D341Med (cell line): ENCODE measurements at regions not wholly inside any gene's neighbourhood (a gene's known extent, or its start where the extent isn't known, plus 50 kb on each side); places are given as distances from the start of the nearest gene placed in this dataset.

Experiments
- DNase-seq: peaks from one replicate; pipeline ENCODE4 v3.0.0; 2012; ENCODE audit warnings: low spot score

DNA sequence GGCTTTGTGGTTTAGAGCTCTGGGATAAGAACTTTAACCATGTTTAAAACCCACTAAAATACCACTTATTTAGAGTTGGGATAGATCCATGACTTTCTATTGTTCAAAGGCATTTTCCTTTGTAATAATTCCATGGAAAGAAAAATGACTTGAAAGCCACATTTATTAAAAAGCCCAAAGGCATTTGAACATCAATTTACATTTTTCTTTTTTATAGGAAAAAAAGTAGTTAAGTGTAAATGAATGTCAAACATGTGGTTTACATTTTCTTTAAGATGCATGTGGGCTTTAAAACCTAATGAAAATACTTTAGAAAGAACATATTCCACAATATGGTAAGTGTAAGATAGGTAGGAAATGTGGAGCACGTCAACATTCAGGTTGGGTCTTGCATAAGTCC is 443.2 kb downstream of the TOX3 start:
- no peak for DNase-seq

GRCh38 chr16:52101246-52101645 is 445.7 kb downstream of the TOX3 start:
- no peak for DNase-seq

DNA sequence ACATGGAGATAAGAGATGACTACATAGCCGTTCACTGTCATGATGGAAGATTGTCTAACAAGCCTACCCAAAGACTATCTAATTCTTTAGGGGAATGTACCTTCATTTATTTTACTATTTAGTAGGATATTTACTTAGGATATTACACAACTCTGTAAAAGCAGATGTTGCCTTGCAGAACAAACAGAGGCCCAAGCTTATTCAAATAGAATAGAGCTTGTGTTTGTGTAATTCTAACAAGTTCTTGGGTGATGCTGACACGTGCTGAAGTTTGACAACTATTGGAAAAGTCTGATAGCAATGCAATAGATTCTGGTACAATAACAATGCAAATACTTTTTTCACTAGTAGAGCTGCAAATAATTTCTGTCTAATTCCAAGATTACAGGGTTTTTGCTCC is 447.6 kb downstream of the TOX3 start:
- DNase-seq, result no peak

DNA sequence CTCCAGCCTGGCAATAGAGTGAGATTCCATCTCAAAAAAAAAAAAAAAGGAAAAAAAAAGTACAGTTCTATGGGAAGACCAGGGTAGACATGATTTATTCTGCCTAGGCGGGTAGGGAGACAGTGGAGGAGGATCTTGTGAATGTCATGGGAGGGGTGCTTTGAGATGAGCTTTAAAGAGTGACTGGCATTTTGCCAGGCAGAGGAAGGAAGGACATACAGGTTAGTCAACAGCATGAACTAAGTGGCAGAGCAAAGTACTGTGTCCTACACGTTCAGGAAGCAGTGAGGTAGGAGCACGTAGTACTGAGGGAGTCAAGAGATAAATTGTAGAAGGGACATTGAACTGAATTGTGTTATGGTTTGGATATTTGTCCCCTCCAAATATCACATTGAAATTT is 451.5 kb downstream of the TOX3 start:
- DNase-seq, result no peak

DNA sequence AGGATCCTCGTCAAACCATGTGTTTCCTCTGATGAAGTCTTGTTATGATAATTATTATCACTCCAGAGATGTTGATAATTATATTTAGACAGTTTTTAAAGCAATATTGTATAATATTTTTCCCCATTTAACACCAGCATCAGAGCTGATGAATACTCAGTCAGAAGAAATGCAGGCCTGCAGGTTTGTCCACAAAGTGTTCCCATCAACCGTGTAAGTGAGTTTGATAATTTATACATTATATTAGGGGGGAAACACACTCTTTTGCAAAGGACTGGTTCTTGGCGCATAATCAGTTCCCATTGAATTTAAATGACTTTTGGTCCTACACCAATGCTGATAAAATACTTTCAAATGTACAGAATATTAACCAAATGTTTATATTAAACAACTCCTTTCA is 454.8 kb downstream of the TOX3 start:
- DNase-seq, result no peak

- DNase-seq, result no peak
These were observed 456.9 kb downstream of the TOX3 start for GRCh38 chr16:52090080-52090479.

- DNase-seq, result no peak
These were observed 457.5 kb downstream of the TOX3 start for GRCh38 chr16:52089476-52089875.

GRCh38 chr16:52086901-52087300 is 460.0 kb downstream of the TOX3 start:
- DNase-seq, result no peak

DNA sequence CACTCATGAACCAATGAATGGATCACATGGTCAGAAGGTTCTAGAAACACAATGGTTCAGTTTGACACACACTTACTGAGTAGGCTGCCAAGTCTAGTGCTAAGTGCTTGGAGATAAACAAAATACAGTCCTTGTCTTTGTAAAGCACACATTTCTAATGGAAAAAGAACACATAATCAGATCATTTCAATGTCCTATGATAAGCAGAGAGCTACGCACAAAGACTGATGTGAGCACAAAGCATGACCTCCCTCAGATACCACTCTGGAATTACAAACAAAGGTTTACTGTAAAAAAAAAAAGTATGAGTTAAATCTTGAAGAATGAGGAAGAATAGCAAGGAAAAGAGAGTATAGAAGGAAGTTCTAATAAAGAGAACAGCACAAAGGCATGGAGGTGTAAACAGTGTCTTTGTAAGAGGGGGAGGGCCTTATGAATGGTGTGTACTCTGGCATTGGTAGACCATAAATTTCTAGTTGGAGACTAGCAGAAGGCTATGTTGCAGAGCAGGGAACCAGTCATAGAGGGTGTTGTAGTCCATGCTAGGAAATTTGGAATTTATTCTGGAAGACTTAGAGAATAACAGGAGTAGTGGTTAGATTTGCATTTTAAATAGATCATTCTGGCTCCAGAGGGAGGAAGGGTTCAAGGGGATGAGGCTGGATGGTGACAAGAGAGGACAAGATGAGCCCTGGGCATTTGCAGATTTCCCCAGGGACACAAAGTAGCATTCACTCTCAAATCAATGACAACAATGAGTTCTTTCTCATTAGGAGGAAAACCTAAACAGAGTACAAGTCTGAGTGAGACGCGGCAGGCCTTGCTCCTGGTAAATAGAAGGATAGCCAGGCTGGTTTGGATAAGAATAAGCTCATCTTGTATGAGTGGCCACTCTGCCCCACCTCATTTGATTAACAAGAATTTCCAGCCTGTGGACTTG is 468.0 kb downstream of the TOX3 start:
- no peak for DNase-seq

DNA sequence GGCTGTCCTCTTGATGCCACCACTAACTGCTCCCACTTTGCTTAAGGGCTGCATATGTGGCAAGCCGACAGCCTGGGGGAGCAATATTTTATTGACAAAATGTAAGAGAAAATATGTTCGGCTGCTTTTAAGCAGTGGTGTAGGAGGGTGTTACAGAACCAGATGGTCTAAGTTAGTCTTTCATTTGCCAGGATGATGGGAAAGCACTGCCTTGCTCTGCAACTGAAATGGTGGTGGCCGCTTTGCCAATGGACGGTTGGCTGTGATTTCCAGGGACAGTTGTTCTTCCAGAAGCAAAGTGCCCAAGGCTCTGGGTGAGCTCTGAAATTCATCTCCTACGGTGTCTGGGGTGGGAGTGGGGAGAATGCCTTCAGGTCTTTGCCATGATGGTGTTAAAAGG is 469.3 kb downstream of the TOX3 start:
- DNase-seq, result no peak

GRCh38 chr16:52076801-52077201 is 470.1 kb downstream of the TOX3 start:
- DNase-seq, result no peak

- DNase-seq, result no peak
These were observed 470.6 kb downstream of the TOX3 start for GRCh38 chr16:52076332-52076731.

GRCh38 chr16:52074133-52074532 is 472.8 kb downstream of the TOX3 start:
- DNase-seq, result no peak

GRCh38 chr16:52073024-52073423 is 473.9 kb downstream of the TOX3 start:
- DNase-seq, result no peak

DNA sequence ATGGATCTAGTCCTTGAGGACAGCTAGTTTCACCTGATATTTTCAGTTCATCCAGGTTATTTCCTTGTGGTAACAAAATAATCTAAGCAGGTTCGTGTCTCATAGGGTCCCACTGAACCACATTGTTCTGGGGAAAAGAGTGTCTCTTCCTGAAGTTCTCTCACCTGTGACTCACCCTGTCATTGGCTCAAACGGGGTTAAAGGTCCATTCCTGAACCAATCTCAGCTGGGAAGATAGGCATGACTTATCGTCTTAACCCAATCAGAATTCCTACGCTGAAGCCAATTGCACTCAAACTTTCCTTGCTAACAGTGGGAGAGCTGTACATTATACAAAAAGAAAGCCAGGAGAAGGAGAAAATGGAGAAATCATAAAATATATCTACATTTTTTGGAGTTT is 475.8 kb downstream of the TOX3 start:
- DNase-seq, result no peak

- no peak for DNase-seq
These were observed 476.4 kb downstream of the TOX3 start for GRCh38 chr16:52070341-52071057.

DNA sequence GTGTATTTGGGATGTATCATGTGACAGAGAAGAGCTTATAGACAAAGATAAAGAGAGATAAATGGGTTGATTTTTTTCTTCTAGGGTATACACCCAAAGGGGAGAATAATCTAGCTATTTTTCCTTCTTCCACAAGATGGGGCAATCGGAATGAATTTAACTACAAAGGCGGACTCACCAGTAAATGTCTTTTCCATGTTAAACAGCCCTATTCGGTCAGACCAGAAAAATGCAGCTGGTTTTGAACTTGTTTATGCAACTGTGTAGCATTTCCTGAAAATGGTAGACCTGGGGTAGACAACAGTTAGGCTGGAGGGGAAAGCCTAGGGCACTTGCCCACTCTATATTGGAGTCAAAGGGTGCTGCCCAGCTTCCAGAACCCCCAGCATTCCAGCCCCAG is 477.1 kb downstream of the TOX3 start:
- peak; percentile 38 for DNase-seq

GRCh38 chr16:52068447-52069074 is 478.4 kb downstream of the TOX3 start:
- peak; percentile 48 for DNase-seq

GRCh38 chr16:52066962-52067361 is 480.0 kb downstream of the TOX3 start:
- DNase-seq, result no peak

- no peak for DNase-seq
These were observed 490.7 kb downstream of the TOX3 start for GRCh38 chr16:52056259-52056658.

DNA sequence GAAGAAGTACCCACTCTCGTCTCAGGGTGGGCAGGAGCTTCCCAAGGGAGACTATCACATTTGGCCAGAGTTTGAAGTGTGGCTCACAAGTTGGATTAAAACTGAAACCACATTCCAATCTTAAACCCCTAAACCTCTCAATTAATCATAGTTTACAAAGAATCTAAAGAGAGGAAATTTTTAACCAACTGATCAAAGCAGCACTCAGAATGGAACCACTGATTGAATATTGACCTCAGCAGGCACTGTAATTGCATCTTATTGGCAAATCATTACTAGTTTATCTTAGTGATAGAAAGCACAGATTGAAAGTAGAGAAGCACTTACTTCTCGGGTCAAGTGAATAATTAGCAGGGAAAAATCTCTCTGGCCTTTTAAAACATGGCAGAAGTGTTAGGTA is 491.6 kb downstream of the TOX3 start:
- DNase-seq, result no peak

- DNase-seq, result no peak
These were observed 492.6 kb downstream of the TOX3 start for GRCh38 chr16:52054326-52054725.

DNA sequence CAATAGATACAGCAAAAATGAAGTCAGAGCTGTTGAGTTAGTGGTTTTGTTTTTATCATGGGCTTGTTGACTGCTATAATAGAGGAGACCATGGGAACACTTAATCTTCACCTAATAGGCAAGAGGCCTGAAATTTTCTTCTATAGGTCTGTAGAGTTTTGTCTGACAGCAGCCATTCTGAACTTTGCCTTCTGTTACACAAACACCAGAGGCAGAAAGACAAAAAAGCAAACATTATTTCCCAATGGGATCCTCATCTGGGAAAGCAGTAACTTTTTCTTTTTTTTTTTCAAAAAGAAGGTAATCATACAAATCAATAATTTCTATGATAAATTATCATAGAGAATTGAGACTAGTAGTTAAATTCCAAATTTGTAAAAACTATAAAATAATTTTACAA is 494.1 kb downstream of the TOX3 start:
- DNase-seq, result no peak
